EL (cell line): ENCODE measurements at regions not wholly inside any gene's neighbourhood (a gene's known extent, or its start where the extent isn't known, plus 50 kb on each side); places are given as distances from the start of the nearest gene placed in this dataset.
A peak's percentile ranks its signal among the peaks of the same experiment; 100 is the strongest.
"Not testable (repeated sequence)": the region's sequence is repeated elsewhere in the genome, so short reads cannot be mapped to it uniquely, and the experiment has no call there.

Experiments used
- DNase-seq: peaks from one replicate; pipeline ENCODE4 v3.0.0-alpha.2; 2016

DNA sequence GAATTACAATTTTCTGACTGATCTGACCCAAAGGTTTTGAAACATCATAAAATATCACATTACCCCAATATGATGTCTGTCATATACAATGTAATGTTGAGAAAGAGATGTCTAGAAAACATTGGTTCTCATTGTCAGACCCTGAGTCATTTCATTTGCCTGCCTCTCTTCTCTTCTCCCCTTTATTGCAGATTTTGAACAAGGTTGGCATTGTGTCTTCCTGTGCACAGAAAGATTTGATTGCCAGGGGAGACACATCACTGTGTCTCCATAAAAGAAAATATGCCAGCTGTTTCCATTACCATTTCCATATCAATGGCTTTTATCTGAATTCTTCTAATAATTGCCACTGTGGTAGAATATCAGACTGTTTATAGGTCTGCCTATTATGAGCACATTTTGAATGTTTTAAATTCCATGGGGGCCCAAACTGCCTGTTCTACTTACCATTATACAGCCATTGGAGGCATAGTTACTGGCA is 65.6 kb downstream of the IFI44 start:
- peak; percentile 74 for DNase-seq

DNA sequence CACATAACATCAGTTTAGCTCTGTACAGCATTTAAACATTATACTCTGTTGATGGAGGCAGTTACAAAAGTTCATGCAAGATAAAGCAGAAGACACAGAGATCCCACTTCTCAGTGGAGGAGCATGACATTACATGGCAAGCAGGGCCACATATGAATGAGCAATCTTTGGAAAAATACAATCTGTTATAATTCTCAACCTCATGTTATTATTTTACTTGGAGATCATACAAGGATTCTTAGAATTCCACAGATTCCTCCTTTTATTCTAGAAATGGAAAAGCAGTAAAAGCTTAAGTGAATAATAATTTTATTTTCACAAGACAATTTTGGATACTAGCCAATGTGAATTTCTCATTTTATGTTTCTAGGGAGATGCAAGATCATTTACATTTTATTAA is 66.6 kb downstream of the IFI44 start:
- DNase-seq = peak; percentile 82

DNA sequence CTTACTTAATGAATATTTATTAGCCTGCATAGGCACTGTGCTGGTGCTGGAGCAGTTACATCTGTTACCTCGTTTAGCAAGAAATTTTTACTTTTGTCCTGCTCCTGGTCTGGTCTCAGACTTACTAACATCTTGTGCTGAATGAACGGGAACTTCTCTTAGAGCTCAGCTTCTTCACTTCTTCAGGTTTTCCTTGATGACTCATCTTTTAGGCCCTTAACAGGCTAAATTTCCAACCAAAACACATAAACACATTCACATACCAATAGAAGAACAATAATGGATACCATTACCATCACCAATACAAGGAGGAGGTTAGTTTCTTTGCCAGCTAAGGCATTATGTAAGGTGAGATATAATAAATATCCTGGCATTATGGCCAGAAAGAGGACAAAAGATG is 68.9 kb downstream of the IFI44 start:
- peak; percentile 49 for DNase-seq

DNA sequence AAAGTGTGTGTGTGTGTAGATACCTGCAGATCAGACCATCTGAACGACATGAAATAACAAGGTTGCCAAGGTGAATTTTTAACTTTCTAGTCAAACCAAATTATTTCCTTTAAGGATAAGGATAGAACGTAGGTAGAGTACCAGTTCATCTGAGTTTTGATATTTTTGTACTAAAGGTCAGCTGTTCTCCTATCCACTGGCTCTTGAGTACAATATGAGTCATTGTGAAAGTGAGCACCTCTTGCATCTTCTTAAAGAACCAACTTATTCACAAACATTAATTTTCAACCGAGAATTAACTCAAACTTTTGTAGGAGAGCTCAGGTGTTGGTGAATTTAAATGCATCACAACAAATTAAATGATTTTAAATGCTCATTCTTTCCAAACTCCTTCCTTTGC is 71.5 kb downstream of the IFI44 start:
- no peak for DNase-seq

DNA sequence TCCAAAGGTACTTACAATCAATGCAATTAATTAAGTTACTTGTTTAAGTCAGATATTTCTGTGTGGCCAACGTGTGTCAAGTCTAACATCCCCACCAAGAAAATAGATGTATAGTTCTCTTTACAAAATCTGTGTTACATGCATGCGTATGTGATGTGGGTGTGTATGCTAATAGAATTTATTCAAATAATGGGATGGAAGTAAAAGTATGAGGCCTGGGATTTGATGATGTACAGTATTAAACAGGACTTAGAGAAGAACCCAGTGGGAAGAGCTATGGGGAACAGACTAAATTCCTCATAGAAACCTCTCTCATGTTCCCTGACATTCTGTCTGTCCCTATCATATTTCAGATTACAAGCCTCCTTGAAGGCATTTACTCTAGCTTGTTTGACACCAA is 72.5 kb downstream of the IFI44 start:
- DNase-seq = no peak

DNA sequence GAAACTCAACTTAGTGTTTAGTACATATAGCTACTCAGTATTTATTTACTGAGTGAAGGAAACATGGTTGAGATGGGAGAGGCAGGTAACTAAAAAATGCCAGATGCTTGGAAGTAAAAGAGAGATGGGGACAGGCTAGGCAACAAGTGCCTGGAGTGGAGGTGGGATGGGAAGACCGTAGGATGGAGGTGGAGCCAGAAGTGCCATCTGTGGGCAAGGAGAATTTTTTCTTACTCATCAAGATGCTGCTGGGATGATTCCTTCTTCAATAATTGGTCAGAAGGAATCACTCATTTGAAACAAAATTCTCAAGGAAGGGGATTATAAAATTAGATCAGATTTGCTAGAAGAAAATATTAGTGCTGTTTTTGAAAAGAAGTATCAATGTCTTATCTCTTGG is 72.9 kb downstream of the IFI44 start:
- DNase-seq = peak; percentile 67

DNA sequence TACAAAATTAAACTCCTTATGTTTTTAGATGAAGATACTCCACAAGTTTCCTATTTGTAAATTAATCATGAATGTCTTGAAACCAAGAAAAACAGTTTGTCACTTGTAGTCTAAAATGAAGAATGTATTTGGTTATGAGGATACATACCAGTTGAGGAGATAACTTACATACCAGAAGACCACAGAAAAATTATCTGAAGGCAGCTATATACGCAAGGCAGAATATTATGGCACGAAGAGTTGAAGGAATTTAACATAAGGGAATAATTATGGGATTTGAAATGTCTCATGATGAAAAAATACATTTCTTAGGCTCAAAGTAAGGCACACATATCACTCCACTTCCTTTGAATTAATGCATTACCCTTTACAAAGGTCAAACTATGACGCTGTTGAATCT is 73.3 kb downstream of the IFI44 start:
- peak; percentile 75 for DNase-seq

DNA sequence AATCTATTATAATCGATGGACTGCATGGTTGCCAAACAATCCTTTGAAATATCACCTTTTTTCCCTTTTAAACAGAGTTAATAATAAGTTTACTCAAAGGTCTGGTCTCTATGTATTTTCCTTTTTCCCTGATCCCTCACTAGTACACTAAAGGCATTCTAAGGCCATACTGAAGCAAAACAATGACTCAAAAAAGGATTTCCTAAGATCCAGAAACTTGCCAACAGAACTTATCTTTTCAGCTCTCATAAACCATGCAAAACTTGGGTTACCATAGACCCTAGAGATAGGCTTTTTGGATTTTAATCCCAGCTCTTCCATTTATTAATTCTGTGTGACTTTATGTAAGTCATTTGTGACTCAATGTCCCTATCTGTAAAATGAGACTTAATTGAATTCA is 77.1 kb downstream of the IFI44 start:
- no peak for DNase-seq

DNA sequence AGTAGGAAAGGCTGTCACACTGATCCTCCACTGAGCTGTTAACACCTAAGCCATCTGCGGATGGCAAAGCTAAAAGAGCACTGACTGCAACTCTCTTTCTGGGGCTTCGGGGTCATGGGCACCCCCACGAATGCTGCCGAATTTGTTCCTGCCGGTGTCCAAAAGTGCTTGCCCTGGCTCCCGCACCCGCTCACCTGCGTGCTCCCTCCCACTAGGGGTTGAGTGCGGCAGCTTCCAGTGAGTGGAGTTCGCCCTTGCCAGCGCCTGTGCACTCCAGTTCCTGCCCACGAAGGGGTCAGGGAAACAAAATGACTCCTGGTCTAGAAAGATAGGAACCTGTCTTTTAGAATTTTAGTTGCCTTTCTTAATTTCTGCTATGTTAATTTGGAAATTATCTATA is 78.7 kb downstream of the IFI44 start:
- DNase-seq = no peak

DNA sequence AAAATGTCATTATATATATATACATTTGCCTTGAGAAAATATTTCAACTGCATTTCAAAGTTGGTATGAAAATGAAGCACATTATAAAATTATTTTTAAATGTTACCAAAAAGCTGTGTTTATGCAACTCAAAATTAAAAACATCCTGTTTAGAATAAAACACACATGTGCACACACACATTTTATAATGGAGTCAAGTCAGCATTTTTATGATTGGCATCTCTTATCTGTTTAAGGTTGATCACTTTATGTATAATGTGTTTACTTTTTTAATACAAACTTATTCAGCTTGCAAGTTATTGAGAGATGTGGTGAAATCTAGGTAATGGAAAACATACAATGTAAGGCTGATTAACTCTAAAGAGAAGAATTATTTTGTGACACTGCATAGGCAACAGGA is 80.4 kb downstream of the IFI44 start:
- no peak for DNase-seq

DNA sequence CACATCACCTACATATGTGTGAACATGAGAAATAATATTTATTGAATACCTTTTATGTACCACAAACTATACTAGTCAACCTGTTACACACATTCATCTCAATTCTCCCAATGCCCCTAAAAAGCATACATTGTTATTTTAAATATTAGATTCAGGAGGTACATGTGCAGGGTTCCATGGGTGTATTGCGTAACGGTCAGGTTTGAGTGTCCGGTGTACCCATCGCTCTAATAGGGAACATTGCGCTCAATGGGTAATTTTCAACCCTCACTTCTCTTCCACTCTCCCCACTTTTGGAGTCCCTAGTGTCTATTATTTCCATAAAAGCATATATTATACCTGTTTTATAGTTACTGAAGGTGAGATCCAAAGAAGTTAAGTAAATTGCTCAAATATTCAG is 82.0 kb downstream of the IFI44 start:
- no peak for DNase-seq

DNA sequence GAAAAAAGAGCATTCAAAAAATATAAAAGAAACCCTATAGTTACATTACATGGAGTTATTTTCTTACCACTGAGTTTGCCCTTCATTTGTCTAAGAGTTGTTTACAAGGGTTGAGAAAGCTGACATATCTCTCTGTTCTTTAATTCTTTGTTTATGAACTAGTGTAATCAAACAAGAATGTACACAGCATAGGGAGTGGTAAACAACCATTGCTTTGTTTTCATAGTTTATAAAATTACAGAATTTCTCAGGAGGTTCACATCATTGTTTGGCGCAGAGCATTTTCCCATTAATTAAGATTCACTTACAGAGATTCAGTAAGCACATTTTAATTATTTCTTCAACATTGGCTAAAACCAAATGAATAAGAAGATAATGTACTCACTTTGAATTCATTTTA is 87.6 kb downstream of the IFI44 start:
- no peak for DNase-seq

DNA sequence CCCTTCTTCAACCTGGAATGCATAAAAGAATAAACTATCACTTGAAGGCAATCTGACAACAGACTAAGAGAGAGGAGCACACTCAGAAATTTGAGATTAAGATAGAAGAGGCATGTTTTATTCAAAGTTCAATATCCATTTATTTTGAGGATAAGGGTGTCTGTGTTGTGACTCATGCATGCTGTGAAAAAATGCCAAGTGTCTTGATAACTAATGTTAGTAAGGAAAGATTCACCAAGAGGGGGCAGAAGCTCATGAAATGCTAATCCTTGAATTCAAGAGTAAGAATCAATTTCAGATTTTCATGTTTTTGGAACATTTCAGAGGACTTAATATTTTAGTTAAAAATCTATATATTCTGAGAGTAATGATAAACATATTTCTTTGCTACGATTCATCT is 94.0 kb downstream of the IFI44 start:
- DNase-seq = peak; percentile 58

DNA sequence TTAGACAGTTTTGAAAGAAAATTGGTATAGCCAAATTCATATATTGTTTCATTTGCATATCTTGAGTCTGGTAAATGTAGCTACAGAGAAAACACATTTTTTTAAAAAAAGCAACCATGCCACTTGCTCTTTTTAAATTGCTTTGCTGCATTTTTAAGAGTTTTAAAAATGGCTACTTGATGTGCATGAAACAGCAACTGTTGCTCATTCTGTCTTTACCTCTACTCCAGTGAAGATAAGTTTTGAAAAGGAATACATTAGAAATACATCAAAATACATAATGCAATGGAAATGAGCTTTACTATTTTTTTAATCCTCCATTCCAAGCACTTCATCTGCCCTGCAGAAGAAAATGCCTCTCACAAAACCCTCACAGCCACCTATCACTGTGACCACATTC is 95.5 kb downstream of the IFI44 start:
- DNase-seq = no peak

DNA sequence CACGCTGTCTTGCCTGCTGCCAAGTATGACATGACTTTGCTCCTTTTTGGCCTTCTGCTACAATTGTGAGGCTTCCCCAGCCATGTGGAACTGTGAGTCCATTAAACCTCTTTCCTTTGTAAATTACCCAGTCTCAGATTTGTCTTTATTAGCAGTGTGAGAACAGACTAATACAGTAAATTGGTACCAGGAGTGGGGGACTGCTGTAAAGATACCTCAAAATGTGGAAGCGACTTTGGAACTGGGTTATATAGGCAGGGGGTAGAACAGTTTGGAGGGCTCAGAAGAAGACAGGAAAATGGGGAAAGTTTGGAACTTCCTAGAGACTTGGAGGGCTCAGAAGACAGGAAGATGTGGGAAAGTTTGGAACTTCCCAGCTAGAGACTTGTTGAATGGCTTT is 104.0 kb downstream of the IFI44 start:
- DNase-seq = not testable (repeated sequence)

DNA sequence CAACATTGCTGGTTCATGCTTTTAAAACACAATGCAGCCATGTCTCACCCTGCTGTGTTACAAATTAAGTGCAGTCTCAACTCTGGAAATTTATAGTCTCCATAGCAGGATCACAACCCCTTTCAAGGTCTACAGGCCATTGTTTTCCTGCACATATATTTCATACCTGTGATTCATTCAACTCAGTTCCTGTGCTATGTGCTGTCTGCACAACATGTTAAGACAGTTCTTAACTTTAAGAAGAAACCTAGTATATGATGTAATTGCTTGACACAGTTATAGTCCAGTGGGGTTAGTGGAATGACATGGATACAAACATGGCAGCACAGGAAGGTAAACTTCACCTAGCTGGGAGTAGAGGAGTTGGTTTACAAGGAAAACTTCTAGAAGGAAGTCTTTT is 106.4 kb downstream of the IFI44 start:
- no peak for DNase-seq

DNA sequence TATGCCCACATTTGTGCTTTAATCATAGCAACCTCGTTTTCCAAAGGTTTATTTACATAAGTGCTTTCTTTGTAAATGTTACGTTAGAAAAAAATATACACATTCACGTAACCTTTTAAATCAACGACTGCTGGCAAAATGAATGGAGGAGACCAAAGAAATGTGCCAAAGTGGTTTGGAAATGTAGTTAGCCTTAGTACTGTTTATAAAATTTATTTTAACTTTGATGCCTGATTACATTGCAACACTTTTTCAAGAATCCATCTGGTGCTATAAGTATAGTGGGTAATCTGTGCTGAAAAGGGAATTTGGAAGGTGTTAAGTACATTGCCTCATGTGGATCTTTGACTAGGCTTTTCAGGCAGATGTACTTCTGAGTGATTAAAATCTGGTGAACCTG is 108.9 kb downstream of the IFI44 start:
- no peak for DNase-seq

DNA sequence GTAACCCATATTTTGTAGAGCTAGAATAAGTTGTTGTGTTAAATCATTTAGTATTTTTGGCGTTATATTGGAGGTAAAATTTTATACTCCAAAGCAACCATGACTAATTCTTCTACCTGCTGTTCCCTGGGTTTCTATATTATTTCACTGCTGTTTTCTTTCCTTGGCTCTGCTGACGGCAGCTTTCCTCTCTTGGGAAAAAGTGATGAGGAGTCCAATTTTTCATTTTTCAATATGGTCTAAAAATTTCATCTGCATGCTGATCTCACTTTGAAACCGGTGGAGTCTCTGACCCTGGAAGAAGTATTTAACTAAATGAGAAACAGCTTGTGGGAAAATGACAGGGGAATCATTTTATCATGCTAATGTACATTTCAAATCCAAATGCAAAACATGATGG is 110.2 kb downstream of the IFI44 start:
- DNase-seq = no peak

DNA sequence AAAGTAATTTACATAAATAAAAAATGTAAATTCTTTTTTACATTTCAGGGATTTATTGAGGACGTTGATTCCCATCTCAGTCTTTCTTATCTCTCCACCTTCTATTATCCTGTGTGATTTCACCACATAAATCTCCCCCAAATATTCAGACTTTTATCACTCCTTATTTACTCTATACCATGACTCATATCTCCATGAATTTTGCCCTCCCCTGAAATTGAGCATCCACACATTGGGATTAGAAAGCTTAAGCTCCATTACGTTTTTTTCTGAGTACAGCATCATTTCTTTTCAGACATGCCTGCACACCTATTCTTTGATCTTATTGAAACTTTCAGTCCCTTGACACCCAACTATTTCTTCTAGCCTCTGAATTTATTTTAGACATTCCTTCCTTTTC is 111.2 kb downstream of the IFI44 start:
- peak; percentile 53 for DNase-seq

DNA sequence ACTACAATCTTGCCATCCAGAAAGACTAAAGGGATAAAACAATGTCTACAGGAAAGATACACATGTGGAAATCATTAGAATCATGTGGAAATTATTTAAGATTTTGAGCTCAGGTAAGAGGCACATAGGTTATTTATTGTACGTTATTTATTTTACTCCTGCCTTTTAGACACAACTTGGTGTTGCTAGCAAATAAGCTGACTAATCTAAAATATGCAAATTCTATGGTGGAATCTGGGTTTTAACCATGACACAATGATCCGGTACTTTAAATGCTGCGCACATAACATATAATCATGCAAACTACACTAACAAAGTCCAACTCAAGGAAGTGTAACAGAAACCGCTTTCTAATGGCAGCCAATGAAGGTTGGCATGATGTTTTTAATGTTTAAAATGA is 112.5 kb downstream of the IFI44 start:
- no peak for DNase-seq

DNA sequence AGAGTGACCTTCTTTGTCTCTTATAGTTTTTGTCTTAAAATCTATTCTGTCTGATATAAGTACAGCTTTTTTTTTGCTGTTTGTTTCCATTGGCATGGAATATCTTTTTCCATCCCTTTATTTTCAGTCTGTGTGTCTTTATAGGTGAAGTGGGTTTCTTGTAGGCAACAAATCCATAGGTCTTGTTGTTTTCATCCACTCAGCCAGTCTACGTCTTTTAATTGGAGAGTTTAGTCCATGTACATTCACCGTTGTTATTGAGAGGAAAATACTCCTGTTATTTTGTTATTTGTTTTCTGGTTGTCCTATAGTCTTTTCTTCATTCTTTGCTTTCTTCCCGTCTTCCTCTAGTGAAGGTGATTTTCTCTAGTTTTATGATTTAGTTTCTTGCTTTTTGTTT is 115.9 kb downstream of the IFI44 start:
- no peak for DNase-seq

DNA sequence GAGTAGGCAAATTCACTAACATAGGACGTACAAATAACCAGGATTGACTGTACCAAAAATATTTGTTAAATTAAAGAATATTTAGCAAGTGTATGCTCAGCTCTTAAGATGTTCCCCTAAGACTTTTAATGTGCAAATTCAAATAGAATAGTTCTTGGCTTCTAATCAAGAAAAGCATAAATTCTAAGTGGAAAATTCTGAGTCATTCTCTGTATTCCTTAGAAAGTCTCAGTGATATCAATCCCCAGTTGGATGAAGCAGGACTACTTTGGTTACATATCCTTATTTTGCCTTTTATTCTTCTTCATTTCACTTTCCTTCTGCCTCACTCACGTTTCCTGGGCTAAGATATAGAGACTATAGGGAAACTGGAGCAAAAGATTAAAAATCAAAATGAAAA is 130.2 kb downstream of the IFI44 start:
- DNase-seq = peak; percentile 14

DNA sequence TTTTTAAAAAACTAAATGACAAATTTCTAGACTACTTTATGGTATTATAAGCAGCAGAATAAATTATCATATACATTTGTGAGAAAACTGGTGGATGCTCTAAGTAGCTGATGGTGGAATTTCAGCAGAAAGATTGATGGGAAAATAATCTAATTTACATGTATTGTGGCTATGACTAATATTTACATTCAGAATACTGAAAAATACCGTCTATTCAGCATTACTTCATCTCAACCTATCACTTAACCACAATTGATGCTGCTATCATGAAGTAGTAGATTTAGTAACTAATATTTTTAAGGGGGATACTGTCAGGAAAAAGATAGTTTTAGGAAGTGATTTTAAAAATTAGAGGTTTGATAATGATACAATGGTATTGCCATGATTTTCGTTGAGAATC is 137.9 kb downstream of the IFI44 start:
- DNase-seq = no peak

DNA sequence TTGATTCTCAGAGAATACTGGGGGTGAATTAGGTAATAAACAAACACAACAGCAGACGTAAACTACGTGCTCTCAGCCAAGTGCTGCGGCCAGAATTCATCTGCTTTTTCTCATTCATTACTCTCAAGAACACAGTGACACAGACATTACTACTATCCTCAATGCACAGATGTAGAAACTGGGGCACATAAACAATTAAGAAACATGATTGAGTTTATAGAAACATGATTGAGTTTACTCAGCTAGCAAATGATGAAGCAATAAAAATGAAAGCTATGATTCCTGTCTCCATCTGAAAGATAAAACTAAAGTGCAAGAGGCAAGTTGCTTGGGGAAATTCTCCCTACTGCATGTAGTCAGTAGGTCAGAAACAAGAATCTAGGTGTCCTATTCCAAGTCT is 140.5 kb downstream of the IFI44 start:
- no peak for DNase-seq

DNA sequence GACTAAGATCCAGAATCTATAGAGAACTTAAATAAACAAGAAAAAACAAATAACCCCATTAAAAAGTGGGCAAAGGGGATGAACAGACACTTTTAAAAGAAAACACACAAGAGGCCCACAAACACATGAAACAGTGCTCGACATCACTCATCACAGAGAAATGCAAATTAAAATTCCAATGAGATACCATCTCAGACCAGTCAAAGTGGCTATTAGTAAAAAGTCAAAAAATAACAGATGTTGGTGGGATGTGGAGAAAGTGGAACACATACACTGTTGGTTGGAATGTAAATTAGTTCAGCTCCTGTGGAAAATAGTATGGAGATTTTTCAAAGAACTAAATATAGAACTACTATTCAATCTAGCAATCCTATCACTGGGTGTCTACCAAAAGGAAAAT is 143.1 kb downstream of the IFI44 start:
- DNase-seq = peak; percentile 67

DNA sequence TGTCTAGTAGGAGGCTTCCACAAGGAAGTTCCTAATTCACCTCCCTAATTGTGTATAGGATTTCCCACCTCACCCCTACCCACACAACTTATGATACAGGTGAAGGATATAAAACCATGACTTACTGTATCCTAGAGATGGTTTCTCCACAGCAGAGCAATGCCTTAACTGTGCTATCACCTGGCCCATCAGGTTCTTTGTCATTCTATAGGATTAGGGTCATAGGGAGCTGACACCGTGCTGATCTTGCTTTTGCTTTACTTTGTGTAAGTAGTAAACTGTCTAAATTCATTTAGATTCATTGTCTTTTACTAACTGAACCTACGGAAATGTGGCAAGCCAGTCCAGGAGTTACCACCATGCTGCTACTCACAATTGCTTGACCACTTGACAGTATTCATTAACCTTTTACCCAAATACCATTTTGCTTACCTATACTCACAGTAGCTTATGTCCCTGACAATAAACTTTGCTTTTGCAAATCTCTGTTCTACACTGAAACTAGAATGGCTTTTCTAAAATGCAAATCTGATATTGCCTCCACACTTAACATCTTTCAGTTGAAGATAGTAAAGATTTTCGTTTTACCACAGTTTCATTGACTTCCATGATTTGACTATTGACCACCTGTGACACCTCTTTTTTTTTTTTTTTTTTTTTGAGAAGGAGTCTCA is 147.6 kb downstream of the IFI44 start:
- no peak for DNase-seq
